ENCODE measurements at regions not wholly inside any gene's neighbourhood (a gene's known extent, or its start where the extent isn't known, plus 50 kb on each side); places are given as distances from the start of the nearest gene placed in this dataset.

GRCh38 chr18:50466634-50467033 is 91.8 kb downstream of the SKA1 start:
- TF ChIP-seq, protein P1, sequence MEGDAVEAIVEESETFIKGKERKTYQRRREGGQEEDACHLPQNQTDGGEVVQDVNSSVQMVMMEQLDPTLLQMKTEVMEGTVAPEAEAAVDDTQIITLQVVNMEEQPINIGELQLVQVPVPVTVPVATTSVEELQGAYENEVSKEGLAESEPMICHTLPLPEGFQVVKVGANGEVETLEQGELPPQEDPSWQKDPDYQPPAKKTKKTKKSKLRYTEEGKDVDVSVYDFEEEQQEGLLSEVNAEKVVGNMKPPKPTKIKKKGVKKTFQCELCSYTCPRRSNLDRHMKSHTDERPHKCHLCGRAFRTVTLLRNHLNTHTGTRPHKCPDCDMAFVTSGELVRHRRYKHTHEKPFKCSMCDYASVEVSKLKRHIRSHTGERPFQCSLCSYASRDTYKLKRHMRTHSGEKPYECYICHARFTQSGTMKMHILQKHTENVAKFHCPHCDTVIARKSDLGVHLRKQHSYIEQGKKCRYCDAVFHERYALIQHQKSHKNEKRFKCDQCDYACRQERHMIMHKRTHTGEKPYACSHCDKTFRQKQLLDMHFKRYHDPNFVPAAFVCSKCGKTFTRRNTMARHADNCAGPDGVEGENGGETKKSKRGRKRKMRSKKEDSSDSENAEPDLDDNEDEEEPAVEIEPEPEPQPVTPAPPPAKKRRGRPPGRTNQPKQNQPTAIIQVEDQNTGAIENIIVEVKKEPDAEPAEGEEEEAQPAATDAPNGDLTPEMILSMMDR (IDR thresholded peaks at IDR 0.05): no peak
- no peak for TF ChIP-seq POLR2A (IDR thresholded peaks at IDR 0.05)

Data from lower leg skin (tissue), 3 donors.